ENCODE measurements at regions not wholly inside any gene's neighbourhood (a gene's known extent, or its start where the extent isn't known, plus 50 kb on each side); places are given as distances from the start of the nearest gene placed in this dataset.

- no peak overlapping the region for H3K4me3 ChIP-seq (IDR thresholded peaks at IDR 0.05; ENCODE audit: insufficient read depth, low read depth, low read length)
- no peak overlapping the region for H3K4me2 ChIP-seq
- no peaks in the 10 kb centered on the region for H3K79me2 ChIP-seq (ENCODE audit: insufficient read depth, low read depth)
- H3K9ac ChIP-seq, result no peak overlapping the region
- no peaks in the 10 kb centered on the region for H4K20me1 ChIP-seq (ENCODE audit: insufficient read depth)
- no peak overlapping the region for H3K27ac ChIP-seq
- no peaks in the 10 kb centered on the region for H3K36me3 ChIP-seq (ENCODE audit: insufficient read depth)
- H3K27me3 ChIP-seq (ENCODE audit: insufficient read depth, low read depth), result no peaks in the 10 kb centered on the region
- H2AFZ ChIP-seq (ENCODE audit: low read depth), result no peak overlapping the region
- H3K4me1 ChIP-seq (ENCODE audit: low read depth, poor library complexity, severe bottlenecking), result no peaks in the 10 kb centered on the region
- no peak for TF ChIP-seq CTCF (conservative IDR thresholded peaks at IDR 0.05; ENCODE audit: low read depth, low read length)
These were observed 516.1 kb upstream of the MAN1A1 start for GRCh38 chr6:119865466-119866350.

GRCh38 chr6:119862719-119863118 lies 513.2 kb upstream of the MAN1A1 start:
- no peak overlapping the region for H3K4me3 ChIP-seq (IDR thresholded peaks at IDR 0.05; ENCODE audit: insufficient read depth, low read depth, low read length)
- H3K79me2 ChIP-seq (ENCODE audit: insufficient read depth, low read depth), result no peaks in the 10 kb centered on the region
- H3K4me2 ChIP-seq, result no peak overlapping the region
- no peak for TF ChIP-seq CTCF (conservative IDR thresholded peaks at IDR 0.05; ENCODE audit: low read depth, low read length)
- H2AFZ ChIP-seq (ENCODE audit: low read depth), result no peak overlapping the region
- no peak overlapping the region for H3K9ac ChIP-seq
- no peak overlapping the region for H3K27ac ChIP-seq
- H3K36me3 ChIP-seq (ENCODE audit: insufficient read depth), result no peaks in the 10 kb centered on the region
- H3K27me3 ChIP-seq (ENCODE audit: insufficient read depth, low read depth), result no peaks in the 10 kb centered on the region
- no peaks in the 10 kb centered on the region for H4K20me1 ChIP-seq (ENCODE audit: insufficient read depth)
- no peaks in the 10 kb centered on the region for H3K4me1 ChIP-seq (ENCODE audit: low read depth, poor library complexity, severe bottlenecking)

- Histone ChIP-seq H3K36me3 (ENCODE audit: insufficient read depth) (no peaks in the 10 kb centered on the region), H3K4me3 (IDR thresholded peaks at IDR 0.05; ENCODE audit: insufficient read depth, low read depth, low read length) (no peak overlapping the region), H3K4me1 (ENCODE audit: low read depth, poor library complexity, severe bottlenecking) (peaks cover 9% of the 10 kb centered on the region), H4K20me1 (ENCODE audit: insufficient read depth) (no peaks in the 10 kb centered on the region), H3K79me2 (ENCODE audit: insufficient read depth, low read depth) (no peaks in the 10 kb centered on the region), H3K9ac (no peak overlapping the region), H3K27ac (no peak overlapping the region), H3K4me2 (no peak overlapping the region), H2AFZ (ENCODE audit: low read depth) (no peak overlapping the region), H3K27me3 (ENCODE audit: insufficient read depth, low read depth) (no peaks in the 10 kb centered on the region)
- TF ChIP-seq CTCF (conservative IDR thresholded peaks at IDR 0.05; ENCODE audit: low read depth, low read length), result no peak
These were observed 509.3 kb upstream of the MAN1A1 start for GRCh38 chr6:119858901-119859300.

GRCh38 chr6:119856136-119856535 lies 506.6 kb upstream of the MAN1A1 start:
- H3K36me3 ChIP-seq (ENCODE audit: insufficient read depth), result no peaks in the 10 kb centered on the region
- peak overlapping the region; percentile 55; the same call in 1 of the 2 replicates for H2AFZ ChIP-seq (ENCODE audit: low read depth)
- no peak overlapping the region; the same call in 1 of the 2 replicates for H3K27ac ChIP-seq
- H3K27me3 ChIP-seq (ENCODE audit: insufficient read depth, low read depth), result no peaks in the 10 kb centered on the region
- no peaks in the 10 kb centered on the region for H4K20me1 ChIP-seq (ENCODE audit: insufficient read depth)
- peak overlapping the region; percentile 61 for H3K4me2 ChIP-seq
- no peaks in the 10 kb centered on the region for H3K79me2 ChIP-seq (ENCODE audit: insufficient read depth, low read depth)
- no peak for TF ChIP-seq CTCF (conservative IDR thresholded peaks at IDR 0.05; ENCODE audit: low read depth, low read length)
- H3K9ac ChIP-seq, result no peak overlapping the region; the same call in 1 of the 2 replicates
- H3K4me3 ChIP-seq (IDR thresholded peaks at IDR 0.05; ENCODE audit: insufficient read depth, low read depth, low read length), result no peak overlapping the region
- peaks cover 9% of the 10 kb centered on the region for H3K4me1 ChIP-seq (ENCODE audit: low read depth, poor library complexity, severe bottlenecking)

All from KMS-11 (cell line).